BE2C (cell line): ENCODE measurements at regions not wholly inside any gene's neighbourhood (a gene's known extent, or its start where the extent isn't known, plus 50 kb on each side); places are given as distances from the start of the nearest gene placed in this dataset.

Source experiments
- DNase-seq: peaks from one replicate; pipeline ENCODE4 v3.0.0-alpha.2; 2020
- H3K27me3 ChIP-seq: fragments of 250-450 bp; sonication (Bioruptor Pico); 2 replicates; pipeline ENCODE4 v1.5.1; 2020; ENCODE audit warnings: mild to moderate bottlenecking
- H3K36me3 ChIP-seq: fragments of 250-450 bp; sonication (Bioruptor Pico); 2 replicates; pipeline ENCODE4 v1.5.1; 2020; ENCODE audit warnings: mild to moderate bottlenecking
- H3K4me1 ChIP-seq: fragments of 250-450 bp; sonication (Bioruptor Pico); 2 replicates; pipeline ENCODE4 v1.5.1; 2020
- H3K4me3 ChIP-seq: 2 replicates; pipeline ENCODE4 v1.5.1; 2011; ENCODE audit warnings: low read depth, low read length
- H3K9me3 ChIP-seq: fragments of 250-450 bp; sonication (Bioruptor Pico); 2 replicates; pipeline ENCODE4 v1.5.1; 2020
- CTCF ChIP-seq: IDR thresholded peaks from 2 replicates; pipeline ENCODE4 v1.5.1; 2012; ENCODE audit warnings: mild to moderate bottlenecking, low read depth, low read length

- Histone ChIP-seq H3K36me3 (no peaks in the 10 kb centered on the region; the same call in 1 of the 2 replicates), H3K4me3 (no peak overlapping the region), H3K27me3 (no peaks in the 10 kb centered on the region), H3K4me1 (peaks cover 21% of the 10 kb centered on the region), H3K9me3 (no peaks in the 10 kb centered on the region)
- DNase-seq: no peak
- no peak for TF ChIP-seq CTCF
Observed at GRCh38 chr16:85288341-85288868, 176.1 kb upstream of the CIBAR2 start.

GRCh38 chr16:85288869-85289660, 176.8 kb upstream of the CIBAR2 start:
- H3K4me3 ChIP-seq: no peak overlapping the region
- H3K27me3 ChIP-seq: no peaks in the 10 kb centered on the region
- H3K4me1 ChIP-seq: peaks cover 27% of the 10 kb centered on the region
- H3K36me3 ChIP-seq: no peaks in the 10 kb centered on the region
- TF ChIP-seq CTCF: no peak
- no peak for DNase-seq
- no peaks in the 10 kb centered on the region for H3K9me3 ChIP-seq

GRCh38 chr16:85289760-85290625, 177.7 kb upstream of the CIBAR2 start:
- peak; percentile 17; the same call in 1 of the 2 replicates for TF ChIP-seq CTCF
- no peak for DNase-seq
- H3K4me3 ChIP-seq: no peak overlapping the region
- H3K36me3 ChIP-seq: no peaks in the 10 kb centered on the region
- H3K9me3 ChIP-seq: no peaks in the 10 kb centered on the region
- H3K27me3 ChIP-seq: no peaks in the 10 kb centered on the region
- H3K4me1 ChIP-seq: peaks cover 30% of the 10 kb centered on the region

- Histone ChIP-seq H3K27me3 (no peaks in the 10 kb centered on the region), H3K36me3 (no peaks in the 10 kb centered on the region), H3K4me1 (peaks cover 28% of the 10 kb centered on the region), H3K9me3 (no peaks in the 10 kb centered on the region), H3K4me3 (no peak overlapping the region)
- TF ChIP-seq CTCF: no peak
- no peak for DNase-seq
Observed at GRCh38 chr16:85290626-85291301, 178.5 kb upstream of the CIBAR2 start.

GRCh38 chr16:85291302-85292148, 179.3 kb upstream of the CIBAR2 start:
- Histone ChIP-seq H3K27me3 (no peaks in the 10 kb centered on the region), H3K4me3 (no peak overlapping the region), H3K36me3 (no peaks in the 10 kb centered on the region), H3K4me1 (peaks cover 21% of the 10 kb centered on the region), H3K9me3 (no peaks in the 10 kb centered on the region)
- no peak for TF ChIP-seq CTCF
- no peak for DNase-seq
